Suprapubic skin (tissue), 4 donors: ENCODE measurements at regions not wholly inside any gene's neighbourhood (a gene's known extent, or its start where the extent isn't known, plus 50 kb on each side); places are given as distances from the start of the nearest gene placed in this dataset.

ENCODE experiments used
- CTCF ChIP-seq, 2 donors: fragments of 200-600 bp in 1 of 2; fragments of 450-650 bp in 1 of 2; sonication (generic) in 1 of 2; IDR thresholded peaks; one replicate each; pipeline ENCODE4 v1.5.1; 2016 to 2019; ENCODE audit warnings: antibody characterized with exemption in 2 of 2, mild to moderate bottlenecking in 1 of 2, moderate library complexity in 1 of 2
- POLR2A ChIP-seq, 2 donors: fragments of 450-650 bp; IDR thresholded peaks; one replicate each; pipeline ENCODE4 v1.6.1; 2017; ENCODE audit warnings: antibody characterized with exemption in 2 of 2, mild to moderate bottlenecking in 2 of 2, moderate library complexity in 2 of 2
- POLR2AphosphoS5 ChIP-seq, 3 donors: sonication (generic); formaldehyde crosslinking; IDR thresholded peaks; one replicate each; pipeline ENCODE4 v1.6.1; 2017; ENCODE audit warnings: antibody characterized with exemption in 3 of 3

GRCh38 chr2:122755281-122755780 lies 999.9 kb downstream of the TSN start:
- no peak for TF ChIP-seq CTCF (IDR thresholded peaks at IDR 0.05)
- TF ChIP-seq POLR2AphosphoS5 (IDR thresholded peaks at IDR 0.05): no peak
- no peak for TF ChIP-seq POLR2A (IDR thresholded peaks at IDR 0.05)
